Activated T-cell treated with anti-CD3 and anti-CD28 coated beads, Interleukin-2, amount 50 U/mL, for 72 hours (primary cell): ENCODE measurements at regions not wholly inside any gene's neighbourhood (a gene's known extent, or its start where the extent isn't known, plus 50 kb on each side); places are given as distances from the start of the nearest gene placed in this dataset.
"Not testable (repeated sequence)": the region's sequence is repeated elsewhere in the genome, so short reads cannot be mapped to it uniquely, and the experiment has no call there.

Source experiments
- ATAC-seq, 2 donors: fragments of 150-1000 bp; cut with Tn5 transposase; replicated peaks in 1 of 2; 2 replicates each; pipeline ENCODE4 v1.10.0; 2021; ENCODE audit warnings: moderate library complexity in 2 of 2, mild to moderate bottlenecking in 1 of 2
- DNase-seq, 2 donors: peaks; one replicate each; pipeline ENCODE4 v3.0.0; 2021 to 2022; ENCODE audit warnings: mixed read lengths in 1 of 2
- H3K27ac Mint-ChIP-seq: one replicate; pipeline ENCODE4 v1.8.0; 2022; ENCODE audit warnings: mild to moderate bottlenecking, moderate library complexity, mixed read lengths
- H3K27me3 Mint-ChIP-seq: one replicate; pipeline ENCODE4 v1.8.0; 2022; ENCODE audit warnings: low read depth, mixed read lengths
- H3K36me3 Mint-ChIP-seq, 2 donors: one replicate each; pipeline ENCODE4 v1.8.0; 2022; ENCODE audit warnings: mixed read lengths in 2 of 2, mild to moderate bottlenecking in 1 of 2; ENCODE audit not compliant: insufficient read depth in 2 of 2
- H3K4me1 Mint-ChIP-seq: one replicate; pipeline ENCODE4 v1.8.0; 2022; ENCODE audit warnings: low read depth, mixed read lengths
- H3K4me3 Mint-ChIP-seq, 2 donors: one replicate each; pipeline ENCODE4 v1.8.0; 2022; ENCODE audit warnings: mild to moderate bottlenecking in 2 of 2, mixed read lengths in 2 of 2, moderate library complexity in 2 of 2
- H3K9me3 Mint-ChIP-seq, 2 donors: one replicate each; pipeline ENCODE4 v1.8.0; 2022; ENCODE audit warnings: mixed read lengths in 2 of 2

GRCh38 chr18:5830902-5831301 is 64.4 kb downstream of the TMEM200C start:
- not testable (repeated sequence) for H3K27ac Mint-ChIP-seq, DNase-seq, H3K4me1 Mint-ChIP-seq, H3K4me3 Mint-ChIP-seq, H3K27me3 Mint-ChIP-seq, ATAC-seq, H3K36me3 Mint-ChIP-seq, H3K9me3 Mint-ChIP-seq

- DNase-seq (no peak), ATAC-seq (no peak)
- H3K27me3 Mint-ChIP-seq, result no peaks in the 10 kb centered on the region
- H3K4me1 Mint-ChIP-seq, result no peaks in the 10 kb centered on the region
- H3K27ac Mint-ChIP-seq, result no peak overlapping the region
- no peak overlapping the region for H3K4me3 Mint-ChIP-seq
- H3K36me3 Mint-ChIP-seq, result no peaks in the 10 kb centered on the region
- H3K9me3 Mint-ChIP-seq, result no peaks in the 10 kb centered on the region
Measured at GRCh38 chr18:5828913-5829312, 66.4 kb downstream of the TMEM200C start.

GRCh38 chr18:5825663-5826062 is 69.7 kb downstream of the TMEM200C start:
- Mint-ChIP-seq H3K4me3 (no peak overlapping the region), H3K9me3 (peaks cover 0 to 1% of the 10 kb centered on the region in 2 donors), H3K27me3 (no peaks in the 10 kb centered on the region), H3K4me1 (no peaks in the 10 kb centered on the region), H3K36me3 (no peaks in the 10 kb centered on the region), H3K27ac (no peak overlapping the region)
- DNase-seq (no peak), ATAC-seq (no peak)

DNA sequence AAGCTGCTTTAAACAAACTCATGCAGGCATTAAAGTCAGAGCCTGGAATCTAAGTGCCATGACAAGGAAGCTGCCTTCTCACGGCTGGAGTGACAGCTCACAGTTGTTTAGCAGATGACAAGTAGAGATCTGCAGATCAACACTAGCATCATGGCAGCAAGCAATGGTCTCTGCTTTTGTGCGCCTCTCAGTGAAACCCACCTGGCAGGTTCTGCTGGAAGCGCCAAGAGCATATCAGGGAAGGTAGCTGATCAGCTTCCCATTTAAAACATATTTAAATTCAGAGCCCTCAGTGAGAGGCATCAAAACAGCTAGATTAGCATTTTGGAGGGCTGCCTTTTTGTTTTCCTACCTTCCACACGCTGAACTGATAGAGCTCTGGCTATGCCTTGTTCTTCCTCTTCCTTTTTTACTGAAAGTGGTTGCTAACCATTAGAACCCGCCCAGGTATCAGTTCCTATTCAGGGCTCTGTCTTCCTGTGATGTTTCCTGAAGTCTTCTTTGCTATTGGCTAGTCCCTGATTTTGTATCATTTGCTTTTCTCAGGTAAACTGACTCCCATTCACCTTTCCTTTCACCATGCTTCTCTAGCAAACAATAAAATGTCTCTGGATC is 70.8 kb downstream of the TMEM200C start:
- H3K9me3 Mint-ChIP-seq, result peaks cover 0 to 1% of the 10 kb centered on the region in 2 donors
- H3K27ac Mint-ChIP-seq, result no peak overlapping the region
- no peaks in the 10 kb centered on the region for H3K36me3 Mint-ChIP-seq
- no peaks in the 10 kb centered on the region for H3K4me1 Mint-ChIP-seq
- ATAC-seq (no peak), DNase-seq (no peak)
- H3K4me3 Mint-ChIP-seq, result no peak overlapping the region
- H3K27me3 Mint-ChIP-seq, result peaks cover 1% of the 10 kb centered on the region

DNA sequence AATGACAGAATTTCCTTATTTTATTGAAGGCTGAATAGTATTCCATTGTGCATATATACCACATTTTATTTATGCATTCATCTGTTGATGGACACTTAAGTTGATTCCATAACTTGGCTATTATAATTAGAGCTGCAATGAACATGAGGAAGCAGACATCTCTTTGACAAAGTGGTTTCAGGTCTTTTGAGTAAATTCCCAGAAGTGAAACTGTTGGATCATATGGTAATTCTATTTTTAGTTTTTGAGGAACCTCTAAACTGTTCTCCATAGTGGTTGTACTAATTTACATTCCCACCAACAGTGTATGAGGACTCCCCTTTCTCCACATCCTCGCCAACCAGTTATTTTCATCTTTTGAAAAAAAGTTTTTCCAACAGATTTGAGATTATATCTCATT is 77.5 kb downstream of the TMEM200C start:
- H3K4me3 Mint-ChIP-seq, result no peak overlapping the region
- H3K4me1 Mint-ChIP-seq, result no peaks in the 10 kb centered on the region
- H3K9me3 Mint-ChIP-seq, result peaks cover 0 to 1% of the 10 kb centered on the region in 2 donors
- H3K36me3 Mint-ChIP-seq, result no peaks in the 10 kb centered on the region
- peaks cover 14% of the 10 kb centered on the region for H3K27me3 Mint-ChIP-seq
- no peak overlapping the region for H3K27ac Mint-ChIP-seq
- ATAC-seq, result no peak
- DNase-seq, result no peak

- Mint-ChIP-seq H3K4me1 (no peaks in the 10 kb centered on the region), H3K27me3 (no peaks in the 10 kb centered on the region), H3K9me3 (peaks cover 12 to 15% of the 10 kb centered on the region in 2 donors), H3K4me3 (no peak overlapping the region), H3K36me3 (peaks cover 4 to 6% of the 10 kb centered on the region in 2 donors), H3K27ac (no peak overlapping the region)
- DNase-seq, result no peak
- no peak for ATAC-seq
Measured at GRCh38 chr18:5806860-5807259, 88.5 kb downstream of the TMEM200C start.

DNA sequence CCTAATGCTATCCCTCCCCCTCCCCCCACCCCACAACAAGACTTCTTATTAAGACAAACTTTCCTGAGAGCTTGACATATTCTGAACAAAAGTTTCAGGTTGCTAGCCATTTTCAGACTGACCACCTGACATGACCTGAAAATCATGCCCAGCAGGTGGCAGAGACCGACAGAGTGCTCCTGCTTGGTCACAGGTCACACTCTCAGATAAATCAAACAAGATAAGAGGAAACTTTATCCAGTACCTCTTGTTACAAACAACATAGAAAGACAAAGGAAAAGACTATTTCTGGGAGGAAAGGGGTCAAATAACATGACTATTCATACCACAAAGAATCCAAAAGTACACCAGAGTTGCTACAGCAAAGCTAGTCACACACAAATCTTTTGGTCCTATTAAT is 107.4 kb downstream of the TMEM200C start:
- H3K27ac Mint-ChIP-seq, result no peak overlapping the region
- no peaks in the 10 kb centered on the region for H3K4me1 Mint-ChIP-seq
- no peak overlapping the region for H3K4me3 Mint-ChIP-seq
- no peak for ATAC-seq
- no peaks in the 10 kb centered on the region for H3K36me3 Mint-ChIP-seq
- DNase-seq, result no peak
- no peaks in the 10 kb centered on the region for H3K27me3 Mint-ChIP-seq
- peaks cover 5 to 6% of the 10 kb centered on the region in 2 donors for H3K9me3 Mint-ChIP-seq

GRCh38 chr18:5779922-5780321 is 115.4 kb downstream of the TMEM200C start:
- ATAC-seq, result no peak
- peaks cover 7% of the 10 kb centered on the region for H3K27me3 Mint-ChIP-seq

DNA sequence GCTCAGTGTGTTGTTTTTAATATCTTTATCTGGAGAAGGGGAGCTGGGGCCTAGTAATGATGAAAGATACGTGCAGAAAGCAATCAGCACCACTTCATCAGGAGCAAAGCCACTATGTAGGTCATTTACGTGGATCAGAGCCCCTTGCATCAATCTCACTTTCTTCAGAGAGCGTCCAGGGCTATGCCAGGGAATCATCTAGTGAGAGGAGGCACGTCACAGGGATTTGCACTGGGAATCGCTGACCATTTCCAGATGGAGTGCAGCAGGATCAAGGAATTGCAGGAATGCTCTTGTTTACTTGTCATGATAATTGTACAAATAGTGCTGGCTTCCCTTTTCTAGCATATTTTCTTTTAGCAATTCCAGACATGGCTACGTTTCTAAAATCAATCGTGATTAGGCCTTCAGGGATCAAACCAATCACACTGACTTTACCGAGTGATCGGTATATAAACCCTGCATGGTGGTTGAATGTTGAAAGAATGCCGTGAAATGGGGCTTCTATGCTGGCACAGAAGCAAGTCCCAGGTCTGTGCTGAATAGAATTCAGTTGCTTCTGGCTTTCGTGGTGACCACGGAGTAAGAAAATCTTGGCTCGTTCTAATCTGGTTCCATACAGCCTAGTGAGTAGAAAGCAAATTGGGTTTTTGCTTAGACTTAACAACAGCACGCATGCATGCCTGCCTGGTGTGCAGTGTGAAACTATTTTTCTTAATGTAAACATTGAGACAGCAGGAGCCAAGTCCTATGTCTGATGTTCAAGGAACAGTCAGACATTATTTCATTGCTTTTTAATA is 122.8 kb downstream of the TMEM200C start:
- ATAC-seq (no peak), DNase-seq (no peak)
- Mint-ChIP-seq H3K4me3 (no peak overlapping the region), H3K27me3 (no peaks in the 10 kb centered on the region), H3K27ac (no peak overlapping the region), H3K9me3 (no peaks in the 10 kb centered on the region), H3K36me3 (no peaks in the 10 kb centered on the region), H3K4me1 (no peaks in the 10 kb centered on the region)

More at GRCh38 chr18:5779922-5780321, 115.4 kb downstream of the TMEM200C start:
- H3K27ac Mint-ChIP-seq, result no peak overlapping the region
- peaks cover 0 to 4% of the 10 kb centered on the region in 2 donors for H3K9me3 Mint-ChIP-seq
- no peak for DNase-seq
- H3K4me3 Mint-ChIP-seq, result no peak overlapping the region
- no peaks in the 10 kb centered on the region for H3K36me3 Mint-ChIP-seq
- H3K4me1 Mint-ChIP-seq, result no peaks in the 10 kb centered on the region

- Mint-ChIP-seq H3K27ac (no peak overlapping the region), H3K36me3 (no peaks in the 10 kb centered on the region), H3K27me3 (no peaks in the 10 kb centered on the region)
Measured at GRCh38 chr18:5771343-5771742, 124.0 kb downstream of the TMEM200C start.

GRCh38 chr18:5770176-5770575 is 125.1 kb downstream of the TMEM200C start:
- DNase-seq (no peak), ATAC-seq (no peak)
- no peaks in the 10 kb centered on the region for H3K9me3 Mint-ChIP-seq
- no peaks in the 10 kb centered on the region for H3K36me3 Mint-ChIP-seq
- no peak overlapping the region for H3K4me3 Mint-ChIP-seq
- H3K27me3 Mint-ChIP-seq, result no peaks in the 10 kb centered on the region
- no peaks in the 10 kb centered on the region for H3K4me1 Mint-ChIP-seq
- no peak overlapping the region for H3K27ac Mint-ChIP-seq

More at GRCh38 chr18:5771343-5771742, 124.0 kb downstream of the TMEM200C start:
- DNase-seq (no peak), ATAC-seq (no peak)
- H3K4me3 Mint-ChIP-seq, result no peak overlapping the region
- no peaks in the 10 kb centered on the region for H3K9me3 Mint-ChIP-seq
- H3K4me1 Mint-ChIP-seq, result no peaks in the 10 kb centered on the region

- Mint-ChIP-seq H3K4me1 (no peaks in the 10 kb centered on the region), H3K27ac (no peak overlapping the region), H3K27me3 (no peaks in the 10 kb centered on the region), H3K36me3 (no peaks in the 10 kb centered on the region), H3K9me3 (peaks cover 0 to 2% of the 10 kb centered on the region in 2 donors), H3K4me3 (no peak overlapping the region)
- no peak for ATAC-seq
- DNase-seq, result no peak
Measured at GRCh38 chr18:5768454-5768853, 126.9 kb downstream of the TMEM200C start.

- H3K27ac Mint-ChIP-seq, result no peak overlapping the region
- DNase-seq, result no peak
- H3K4me1 Mint-ChIP-seq, result no peaks in the 10 kb centered on the region
- H3K36me3 Mint-ChIP-seq, result no peaks in the 10 kb centered on the region
- peaks cover 0 to 4% of the 10 kb centered on the region in 2 donors for H3K9me3 Mint-ChIP-seq
- no peak for ATAC-seq
- H3K27me3 Mint-ChIP-seq, result peaks cover 17% of the 10 kb centered on the region
- H3K4me3 Mint-ChIP-seq, result no peak overlapping the region
Measured at GRCh38 chr18:5759194-5759593, 136.1 kb downstream of the TMEM200C start.
